ENCODE measurements at regions not wholly inside any gene's neighbourhood (a gene's known extent, or its start where the extent isn't known, plus 50 kb on each side); places are given as distances from the start of the nearest gene placed in this dataset.

GRCh38 chr3:95120921-95121320 is 1058.1 kb downstream of the NSUN3 start:
- no peak for DNase-seq (ENCODE audit: low read depth in 4 of 4, low spot score in 1 of 4)

GRCh38 chr3:95123104-95123503 is 1060.2 kb downstream of the NSUN3 start:
- DNase-seq (ENCODE audit: low read depth in 4 of 4, low spot score in 1 of 4), result no peak

- DNase-seq (ENCODE audit: low read depth in 4 of 4, low spot score in 1 of 4), result no peak
Measured at GRCh38 chr3:95134693-95135413, 1072.0 kb downstream of the NSUN3 start.

GRCh38 chr3:95148107-95148506 is 1085.2 kb downstream of the NSUN3 start:
- DNase-seq (ENCODE audit: low read depth in 4 of 4, low spot score in 1 of 4), result no peak

GRCh38 chr3:95151590-95151989 is 1088.7 kb downstream of the NSUN3 start:
- no peak for DNase-seq (ENCODE audit: low read depth in 4 of 4, low spot score in 1 of 4)

- no peak for DNase-seq (ENCODE audit: low read depth in 4 of 4, low spot score in 1 of 4)
Measured at GRCh38 chr3:95154766-95155165, 1091.9 kb downstream of the NSUN3 start.

- DNase-seq (ENCODE audit: low read depth in 4 of 4, low spot score in 1 of 4), result no peak
Measured at GRCh38 chr3:95162794-95163193, 1099.9 kb downstream of the NSUN3 start.

- DNase-seq (ENCODE audit: low read depth in 4 of 4, low spot score in 1 of 4), result no peak
Measured at GRCh38 chr3:95167748-95168147, 1104.9 kb downstream of the NSUN3 start.

GRCh38 chr3:95168526-95168925 is 1105.7 kb downstream of the NSUN3 start:
- no peak for DNase-seq (ENCODE audit: low read depth in 4 of 4, low spot score in 1 of 4)

GRCh38 chr3:95172164-95172943 is 1109.5 kb downstream of the NSUN3 start:
- no peak for DNase-seq (ENCODE audit: low read depth in 4 of 4, low spot score in 1 of 4)

GRCh38 chr3:95177096-95177495 is 1114.2 kb downstream of the NSUN3 start:
- no peak for DNase-seq (ENCODE audit: low read depth in 4 of 4, low spot score in 1 of 4)

GRCh38 chr3:95184038-95184437 is 1121.2 kb downstream of the NSUN3 start:
- no peak for DNase-seq (ENCODE audit: low read depth in 4 of 4, low spot score in 1 of 4)

GRCh38 chr3:95189348-95189747 is 1126.5 kb downstream of the NSUN3 start:
- DNase-seq (ENCODE audit: low read depth in 4 of 4, low spot score in 1 of 4), result no peak

GRCh38 chr3:95197661-95198060 is 1134.8 kb downstream of the NSUN3 start:
- no peak for DNase-seq (ENCODE audit: low read depth in 4 of 4, low spot score in 1 of 4)

GRCh38 chr3:95200384-95200783 is 1137.5 kb downstream of the NSUN3 start:
- DNase-seq (ENCODE audit: low read depth in 4 of 4, low spot score in 1 of 4), result no peak

- no peak for DNase-seq (ENCODE audit: low read depth in 4 of 4, low spot score in 1 of 4)
Measured at GRCh38 chr3:95210878-95211277, 1148.0 kb downstream of the NSUN3 start.

- DNase-seq (ENCODE audit: low read depth in 4 of 4, low spot score in 1 of 4), result no peak
Measured at GRCh38 chr3:95212117-95212516, 1149.3 kb downstream of the NSUN3 start.

GRCh38 chr3:95215437-95215957 is 1152.6 kb downstream of the NSUN3 start:
- DNase-seq (ENCODE audit: low read depth in 4 of 4, low spot score in 1 of 4), result no peak

GRCh38 chr3:95217661-95218060 is 1154.8 kb downstream of the NSUN3 start:
- DNase-seq (ENCODE audit: low read depth in 4 of 4, low spot score in 1 of 4), result no peak

- no peak for DNase-seq (ENCODE audit: low read depth in 4 of 4, low spot score in 1 of 4)
Measured at GRCh38 chr3:95218484-95218883, 1155.6 kb downstream of the NSUN3 start.

- DNase-seq (ENCODE audit: low read depth in 4 of 4, low spot score in 1 of 4), result no peak
Measured at GRCh38 chr3:95226437-95226836, 1163.6 kb downstream of the NSUN3 start.

GRCh38 chr3:95227092-95227491 is 1164.2 kb downstream of the NSUN3 start:
- DNase-seq (ENCODE audit: low read depth in 4 of 4, low spot score in 1 of 4), result no peak

Measured in stimulated activated CD4-positive, alpha-beta T cell treated with anti-CD3 and anti-CD28 coated beads, Interleukin-1b, Interleukin-23, amount 100 ng/mL, for 24 hours (primary cell).